Cardiac muscle cell (in vitro differentiated cells and primary cell): ENCODE measurements at regions not wholly inside any gene's neighbourhood (a gene's known extent, or its start where the extent isn't known, plus 50 kb on each side); places are given as distances from the start of the nearest gene placed in this dataset.

Experiments used
- DNase-seq, 2 donors: peaks; one replicate each; pipeline versions ENCODE4 v3.0.0 to v3.0.0-alpha.2; 2010 to 2017; ENCODE audit warnings: low read depth in 1 of 2, low spot score in 1 of 2
- H3K27ac ChIP-seq: fragments of 200-600 bp; sonication (generic); 2 replicates; pipeline ENCODE4 v1.5.1; 2016
- H3K27me3 ChIP-seq: fragments of 200-600 bp; sonication (generic); 2 replicates; pipeline ENCODE4 v1.6.0; 2016; ENCODE audit warnings: control low read depth
- H3K36me3 ChIP-seq: fragments of 200-600 bp; sonication (generic); 2 replicates; pipeline ENCODE4 v1.5.1; 2016; ENCODE audit warnings: control low read depth
- H3K4me1 ChIP-seq: fragments of 200-600 bp; sonication (generic); 2 replicates; pipeline ENCODE4 v1.8.1; 2017; ENCODE audit warnings: low read depth, mild to moderate bottlenecking, mixed run types
- H3K4me3 ChIP-seq: fragments of 200-600 bp; sonication (generic); 2 replicates; pipeline ENCODE4 v1.5.1; 2016; ENCODE audit warnings: mild to moderate bottlenecking
- H3K9me3 ChIP-seq: fragments of 200-600 bp; sonication (generic); 2 replicates; pipeline ENCODE4 v1.5.1; 2017; ENCODE audit warnings: low read depth, mild to moderate bottlenecking, control low read depth
- CTCF ChIP-seq: IDR thresholded peaks from 2 replicates; pipeline ENCODE4 v1.5.1; 2012; ENCODE audit warnings: low read depth, mild to moderate bottlenecking, low read length

- TF ChIP-seq CTCF = no peak
- H3K9me3 ChIP-seq = no peaks in the 10 kb centered on the region
- H3K4me3 ChIP-seq = no peak overlapping the region
- no peak for DNase-seq
- peaks cover 13% of the 10 kb centered on the region for H3K27me3 ChIP-seq
- no peaks in the 10 kb centered on the region for H3K4me1 ChIP-seq
- no peak overlapping the region for H3K27ac ChIP-seq
- no peaks in the 10 kb centered on the region for H3K36me3 ChIP-seq
Observed at GRCh38 chr4:152244659-152245058, 291.2 kb downstream of the FBXW7 start.

DNA sequence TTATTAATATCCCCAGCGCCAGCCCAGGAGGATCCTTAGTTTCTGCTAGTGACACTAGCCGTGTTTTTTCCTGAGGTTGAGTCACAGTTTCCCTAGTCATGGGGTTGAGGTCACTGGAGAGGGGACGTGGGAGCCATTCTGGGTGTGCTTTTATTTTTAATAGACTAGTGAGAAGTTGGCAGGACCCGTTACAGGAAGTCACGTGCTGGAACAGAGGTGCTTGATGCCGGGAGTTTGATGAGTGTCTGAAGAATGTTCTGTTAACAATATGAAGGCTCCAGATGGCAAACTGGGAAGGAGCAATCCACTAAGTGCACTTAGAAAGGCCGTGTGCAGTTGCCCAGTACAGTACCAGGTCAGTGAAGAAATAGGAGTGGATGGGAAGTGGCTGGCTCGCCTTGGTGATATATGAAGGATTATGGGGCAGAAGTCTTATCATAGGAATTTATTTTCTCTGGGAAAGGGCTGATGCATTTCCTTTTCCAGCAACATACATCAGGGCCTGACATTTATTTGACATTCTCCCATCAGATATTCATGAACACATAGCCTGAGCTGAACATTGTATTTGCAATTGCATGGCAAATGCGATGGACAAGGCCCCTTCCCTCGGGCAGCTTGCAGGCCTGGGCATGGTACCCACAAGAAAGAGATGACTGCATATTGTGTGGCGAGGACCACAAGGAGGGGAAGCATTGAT lies 291.8 kb downstream of the FBXW7 start:
- Histone ChIP-seq H3K27ac (no peak overlapping the region), H3K9me3 (no peaks in the 10 kb centered on the region), H3K27me3 (peaks cover 13% of the 10 kb centered on the region), H3K36me3 (no peaks in the 10 kb centered on the region), H3K4me1 (no peaks in the 10 kb centered on the region), H3K4me3 (no peak overlapping the region)
- DNase-seq = peak in 1 of 2 donors; percentile 33
- no peak for TF ChIP-seq CTCF

DNA sequence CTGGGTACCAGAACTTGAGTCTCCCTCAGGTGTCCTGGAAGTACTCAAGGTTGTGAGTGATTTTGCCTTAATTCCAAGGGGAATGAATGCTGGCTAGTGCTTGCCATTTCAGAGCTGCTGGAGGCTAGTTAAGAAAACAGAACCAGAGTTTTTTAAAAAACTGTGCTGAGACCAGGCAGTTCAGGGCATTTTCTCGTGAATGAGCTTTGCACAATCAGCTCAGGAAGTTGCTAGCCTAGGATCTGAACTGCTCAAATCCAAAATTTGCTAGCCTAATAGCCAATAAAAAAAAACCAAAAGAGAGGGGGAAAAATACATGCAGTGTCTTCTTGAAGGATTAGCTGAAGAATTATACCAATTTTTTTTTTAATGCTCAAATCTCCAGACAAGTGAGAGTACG lies 292.7 kb downstream of the FBXW7 start:
- no peak for DNase-seq
- no peak for TF ChIP-seq CTCF
- Histone ChIP-seq H3K27me3 (peaks cover 13% of the 10 kb centered on the region), H3K36me3 (no peaks in the 10 kb centered on the region), H3K27ac (no peak overlapping the region), H3K9me3 (no peaks in the 10 kb centered on the region), H3K4me1 (no peaks in the 10 kb centered on the region), H3K4me3 (no peak overlapping the region)

DNA sequence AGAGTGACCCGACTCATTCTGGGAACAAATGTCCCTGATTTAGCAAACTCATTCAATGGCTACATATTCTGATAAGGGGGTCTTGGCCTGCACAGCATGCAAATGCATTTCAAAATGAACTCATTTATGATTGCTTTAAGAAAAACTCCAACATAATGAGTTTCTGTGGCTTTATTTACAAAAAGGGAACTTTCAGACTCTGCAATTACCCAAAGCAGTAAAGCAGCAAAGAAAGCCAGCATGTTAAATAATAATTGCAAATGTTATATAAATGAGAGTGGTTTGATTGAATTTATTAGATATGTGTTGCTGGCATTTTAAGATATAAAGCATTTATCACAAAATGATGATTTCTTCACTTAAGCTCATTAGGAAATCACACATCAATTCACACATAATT lies 295.7 kb downstream of the FBXW7 start:
- TF ChIP-seq CTCF = no peak
- H3K27ac ChIP-seq = no peak overlapping the region
- no peak overlapping the region for H3K4me3 ChIP-seq
- peaks cover 5% of the 10 kb centered on the region for H3K27me3 ChIP-seq
- no peak for DNase-seq
- no peaks in the 10 kb centered on the region for H3K9me3 ChIP-seq
- H3K4me1 ChIP-seq = no peaks in the 10 kb centered on the region
- no peaks in the 10 kb centered on the region for H3K36me3 ChIP-seq

GRCh38 chr4:152239216-152239615 lies 296.7 kb downstream of the FBXW7 start:
- no peak overlapping the region for H3K4me3 ChIP-seq
- DNase-seq = no peak
- no peaks in the 10 kb centered on the region for H3K4me1 ChIP-seq
- H3K27me3 ChIP-seq = no peaks in the 10 kb centered on the region
- no peaks in the 10 kb centered on the region for H3K36me3 ChIP-seq
- no peak overlapping the region for H3K27ac ChIP-seq
- TF ChIP-seq CTCF = no peak
- no peaks in the 10 kb centered on the region for H3K9me3 ChIP-seq
